T47D (cell line): ENCODE measurements at regions not wholly inside any gene's neighbourhood (a gene's known extent, or its start where the extent isn't known, plus 50 kb on each side); places are given as distances from the start of the nearest gene placed in this dataset.
A peak's percentile ranks its signal among the peaks of the same experiment; 100 is the strongest.
"Not testable (repeated sequence)": the region's sequence is repeated elsewhere in the genome, so short reads cannot be mapped to it uniquely, and the experiment has no call there.

Experiments
- DNase-seq, 2 experiments: peaks; one replicate each; pipeline versions ENCODE4 v3.0.0 to v3.0.0-alpha.2; 2011 to 2012; ENCODE audit warnings: low read depth in 1 of 2, low spot score in 1 of 2
- JUND ChIP-seq: IDR thresholded peaks from 2 replicates; pipeline ENCODE4 v1.6.1; 2012; ENCODE audit warnings: low read depth
- in situ Hi-C: cut with HindIII; loops from 2 replicates; pipeline ENCODE4 v1.10.0; 2016; ENCODE audit warnings: low sequenced_read_pairs, low pct_unique_long_range_greater_than_20kb

GRCh38 chr14:48250575-48250974 is 575.2 kb upstream of the MDGA2 start:
- DNase-seq, result no peak
- TF ChIP-seq JUND, result no peak
- in situ Hi-C loops, result no loop called here

- in situ Hi-C loops, result no loop called here
- no peak for TF ChIP-seq JUND
- DNase-seq, result no peak
These were observed 572.6 kb upstream of the MDGA2 start for GRCh38 chr14:48247977-48248376.

GRCh38 chr14:48243900-48244299 is 568.5 kb upstream of the MDGA2 start:
- in situ Hi-C loops, result no loop called here
- DNase-seq, result no peak
- no peak for TF ChIP-seq JUND

- in situ Hi-C loops, result no loop called here
- no peak for DNase-seq
- TF ChIP-seq JUND, result no peak
These were observed 553.7 kb upstream of the MDGA2 start for GRCh38 chr14:48229091-48229490.

GRCh38 chr14:48193893-48194292 is 518.5 kb upstream of the MDGA2 start:
- in situ Hi-C loops, result no loop called here
- TF ChIP-seq JUND, result no peak
- peak in 1 of 2 experiments; percentile 4 for DNase-seq

GRCh38 chr14:48149624-48150023 is 474.2 kb upstream of the MDGA2 start:
- DNase-seq, in situ Hi-C loops: not testable (repeated sequence)

- in situ Hi-C loops, result no loop called here
- DNase-seq, result no peak
- no peak for TF ChIP-seq JUND
These were observed 465.4 kb upstream of the MDGA2 start for GRCh38 chr14:48140804-48141203.

- in situ Hi-C loops, result no loop called here
- no peak for DNase-seq
- TF ChIP-seq JUND, result no peak
These were observed 454.1 kb upstream of the MDGA2 start for GRCh38 chr14:48129472-48129871.

- no peak for TF ChIP-seq JUND
- no peak for DNase-seq
- in situ Hi-C loops, result no loop called here
These were observed 452.3 kb upstream of the MDGA2 start for GRCh38 chr14:48127674-48128073.

GRCh38 chr14:48125654-48126053 is 450.2 kb upstream of the MDGA2 start:
- TF ChIP-seq JUND, result no peak
- no peak for DNase-seq
- in situ Hi-C loops, result no loop called here

- in situ Hi-C loops, result no loop called here
- TF ChIP-seq JUND, result no peak
- no peak for DNase-seq
These were observed 438.3 kb upstream of the MDGA2 start for GRCh38 chr14:48113713-48114112.

GRCh38 chr14:48111151-48111550 is 435.7 kb upstream of the MDGA2 start:
- DNase-seq, result no peak
- no peak for TF ChIP-seq JUND
- in situ Hi-C loops, result no loop called here

- no peak for DNase-seq
- in situ Hi-C loops, result no loop called here
- no peak for TF ChIP-seq JUND
These were observed 432.2 kb upstream of the MDGA2 start for GRCh38 chr14:48107646-48108045.

- in situ Hi-C loops, result no loop called here
- peak in 1 of 2 experiments; percentile 12 for DNase-seq
- no peak for TF ChIP-seq JUND
These were observed 421.5 kb upstream of the MDGA2 start for GRCh38 chr14:48096897-48097296.

- TF ChIP-seq JUND, result no peak
- in situ Hi-C loops, result no loop called here
- no peak for DNase-seq
These were observed 411.1 kb upstream of the MDGA2 start for GRCh38 chr14:48086516-48086915.
